ENCODE measurements at regions not wholly inside any gene's neighbourhood (a gene's known extent, or its start where the extent isn't known, plus 50 kb on each side); places are given as distances from the start of the nearest gene placed in this dataset.

GRCh38 chr3:6746443-6746842 lies 114.5 kb upstream of the GRM7 start:
- H3K9me2 ChIP-seq (ENCODE audit: insufficient read depth): no peaks in the 10 kb centered on the region
- H2AFZ ChIP-seq: no peak overlapping the region
- H3F3A ChIP-seq (ENCODE audit: insufficient read depth, low read depth): no peaks in the 10 kb centered on the region
- no peak for DNase-seq
- BruUV-seq (replicated peaks): no TSS peak
- H3K4me3 ChIP-seq: no peak overlapping the region
- no peaks in the 10 kb centered on the region for H3K27me3 ChIP-seq (ENCODE audit: insufficient read depth, low read depth)
- no peaks in the 10 kb centered on the region for H3K79me2 ChIP-seq (ENCODE audit: low read depth)
- H3K27ac ChIP-seq: no peak overlapping the region
- no peaks in the 10 kb centered on the region for H3K4me1 ChIP-seq (replicated peaks; ENCODE audit: insufficient read depth)
- TF ChIP-seq CTCF (conservative IDR thresholded peaks at IDR 0.05) (no peak), EZH2 (IDR thresholded peaks at IDR 0.05; ENCODE audit: low read depth) (no peak)
- ChIA-PET CTCF (no interaction called here), POLR2A (ENCODE audit: unreplicated experiment) (no interaction called here)
- H3K36me3 ChIP-seq (ENCODE audit: low read depth): no peaks in the 10 kb centered on the region
- intact Hi-C loops (cut with micrococcal nuclease; ENCODE audit: unreplicated experiment): no loop called here
- H3K4me2 ChIP-seq: no peak overlapping the region
- no peaks in the 10 kb centered on the region for H3K9me3 ChIP-seq (ENCODE audit: insufficient read depth, low read depth)
- no peaks in the 10 kb centered on the region for H4K20me1 ChIP-seq (ENCODE audit: insufficient read depth)

GRCh38 chr3:6747017-6747416 lies 113.9 kb upstream of the GRM7 start:
- Histone ChIP-seq H3K4me3 (no peak overlapping the region), H3K27ac (no peak overlapping the region), H4K20me1 (ENCODE audit: insufficient read depth) (no peaks in the 10 kb centered on the region), H3K36me3 (ENCODE audit: low read depth) (no peaks in the 10 kb centered on the region), H3K4me1 (replicated peaks; ENCODE audit: insufficient read depth) (no peaks in the 10 kb centered on the region), H3K27me3 (ENCODE audit: insufficient read depth, low read depth) (no peaks in the 10 kb centered on the region), H2AFZ (no peak overlapping the region), H3F3A (ENCODE audit: insufficient read depth, low read depth) (no peaks in the 10 kb centered on the region), H3K4me2 (no peak overlapping the region), H3K79me2 (ENCODE audit: low read depth) (no peaks in the 10 kb centered on the region), H3K9me2 (ENCODE audit: insufficient read depth) (no peaks in the 10 kb centered on the region), H3K9me3 (ENCODE audit: insufficient read depth, low read depth) (no peaks in the 10 kb centered on the region)
- POLR2A ChIA-PET (ENCODE audit: unreplicated experiment): no interaction called here
- intact Hi-C loops (cut with micrococcal nuclease; ENCODE audit: unreplicated experiment): no loop called here
- TF ChIP-seq CTCF (conservative IDR thresholded peaks at IDR 0.05) (no peak), EZH2 (IDR thresholded peaks at IDR 0.05; ENCODE audit: low read depth) (no peak)
- no TSS peak for BruUV-seq (replicated peaks)
- no peak for DNase-seq
- CTCF ChIA-PET: no interaction called here

GRCh38 chr3:6750782-6751181 lies 110.1 kb upstream of the GRM7 start:
- H4K20me1 ChIP-seq (ENCODE audit: insufficient read depth): no peaks in the 10 kb centered on the region
- H3K79me2 ChIP-seq (ENCODE audit: low read depth): no peaks in the 10 kb centered on the region
- TF ChIP-seq CTCF (conservative IDR thresholded peaks at IDR 0.05) (no peak), EZH2 (IDR thresholded peaks at IDR 0.05; ENCODE audit: low read depth) (no peak)
- no peaks in the 10 kb centered on the region for H3K36me3 ChIP-seq (ENCODE audit: low read depth)
- CTCF ChIA-PET: no interaction called here
- H3K9me2 ChIP-seq (ENCODE audit: insufficient read depth): no peaks in the 10 kb centered on the region
- intact Hi-C loops (cut with micrococcal nuclease; ENCODE audit: unreplicated experiment): no loop called here
- BruUV-seq (replicated peaks): no TSS peak
- no peak for DNase-seq
- H3K27me3 ChIP-seq (ENCODE audit: insufficient read depth, low read depth): no peaks in the 10 kb centered on the region
- H2AFZ ChIP-seq: no peak overlapping the region
- H3K4me3 ChIP-seq: no peak overlapping the region
- POLR2A ChIA-PET (ENCODE audit: unreplicated experiment): no interaction called here
- no peaks in the 10 kb centered on the region for H3K9me3 ChIP-seq (ENCODE audit: insufficient read depth, low read depth)
- H3K4me1 ChIP-seq (replicated peaks; ENCODE audit: insufficient read depth): no peaks in the 10 kb centered on the region
- H3K27ac ChIP-seq: no peak overlapping the region
- H3K4me2 ChIP-seq: no peak overlapping the region
- H3F3A ChIP-seq (ENCODE audit: insufficient read depth, low read depth): no peaks in the 10 kb centered on the region
